ENCODE measurements at regions not wholly inside any gene's neighbourhood (a gene's known extent, or its start where the extent isn't known, plus 50 kb on each side); places are given as distances from the start of the nearest gene placed in this dataset.

DNA sequence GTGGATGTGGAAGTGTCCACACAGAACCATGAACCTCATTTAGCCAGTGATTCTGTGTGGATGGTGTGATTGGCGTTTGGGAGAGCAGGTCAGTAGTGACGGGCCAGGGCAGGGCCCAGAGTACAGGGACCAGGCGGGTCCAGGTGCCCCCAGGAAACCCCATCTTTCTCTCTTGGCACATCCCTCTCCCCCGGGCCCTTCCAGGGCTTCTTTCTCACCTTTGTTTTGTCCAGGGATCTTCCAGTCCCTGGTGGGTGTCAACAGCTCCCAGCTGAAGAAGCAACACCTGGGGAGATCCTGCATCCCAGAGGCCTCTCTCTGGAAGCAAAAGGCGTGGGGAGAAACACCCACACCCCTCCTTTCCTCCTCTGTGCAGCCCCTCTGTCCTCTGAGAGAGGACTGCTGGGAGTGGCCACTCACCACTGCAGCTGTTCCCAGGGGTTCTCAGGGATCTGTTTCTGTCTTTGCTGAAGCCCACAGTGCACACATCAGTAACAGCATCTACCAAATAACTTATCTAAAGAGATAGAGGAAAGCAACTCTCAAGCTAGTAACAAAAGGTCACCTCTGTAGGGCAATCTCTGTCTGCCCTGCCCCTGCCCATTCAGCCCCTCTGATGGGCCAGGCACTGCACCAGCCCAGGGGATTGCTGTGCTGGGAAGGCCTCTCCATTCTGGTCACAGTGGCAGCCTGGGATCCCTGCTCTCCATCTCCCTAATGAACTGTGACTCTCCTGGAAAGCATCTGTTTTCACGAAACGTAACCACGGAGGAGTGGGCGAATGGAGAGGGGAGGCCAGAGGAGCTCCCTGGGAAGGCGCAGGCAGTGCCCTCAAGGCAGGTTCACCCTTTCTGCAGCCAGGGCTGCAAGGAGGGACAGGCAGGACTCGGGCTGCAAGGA, 98.3 kb upstream of the ALDH1A3 start:
- no peak overlapping the region for H3K4me3 ChIP-seq (replicated peaks in 1 of 2; ENCODE audit: low read depth in 2 of 2, low read length in 2 of 2)
- DNase-seq (ENCODE audit: low read depth in 2 of 2), result no peak
- TF ChIP-seq, protein P1, sequence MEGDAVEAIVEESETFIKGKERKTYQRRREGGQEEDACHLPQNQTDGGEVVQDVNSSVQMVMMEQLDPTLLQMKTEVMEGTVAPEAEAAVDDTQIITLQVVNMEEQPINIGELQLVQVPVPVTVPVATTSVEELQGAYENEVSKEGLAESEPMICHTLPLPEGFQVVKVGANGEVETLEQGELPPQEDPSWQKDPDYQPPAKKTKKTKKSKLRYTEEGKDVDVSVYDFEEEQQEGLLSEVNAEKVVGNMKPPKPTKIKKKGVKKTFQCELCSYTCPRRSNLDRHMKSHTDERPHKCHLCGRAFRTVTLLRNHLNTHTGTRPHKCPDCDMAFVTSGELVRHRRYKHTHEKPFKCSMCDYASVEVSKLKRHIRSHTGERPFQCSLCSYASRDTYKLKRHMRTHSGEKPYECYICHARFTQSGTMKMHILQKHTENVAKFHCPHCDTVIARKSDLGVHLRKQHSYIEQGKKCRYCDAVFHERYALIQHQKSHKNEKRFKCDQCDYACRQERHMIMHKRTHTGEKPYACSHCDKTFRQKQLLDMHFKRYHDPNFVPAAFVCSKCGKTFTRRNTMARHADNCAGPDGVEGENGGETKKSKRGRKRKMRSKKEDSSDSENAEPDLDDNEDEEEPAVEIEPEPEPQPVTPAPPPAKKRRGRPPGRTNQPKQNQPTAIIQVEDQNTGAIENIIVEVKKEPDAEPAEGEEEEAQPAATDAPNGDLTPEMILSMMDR (IDR thresholded peaks at IDR 0.05; ENCODE audit: low read depth, low read length), result no peak

DNA sequence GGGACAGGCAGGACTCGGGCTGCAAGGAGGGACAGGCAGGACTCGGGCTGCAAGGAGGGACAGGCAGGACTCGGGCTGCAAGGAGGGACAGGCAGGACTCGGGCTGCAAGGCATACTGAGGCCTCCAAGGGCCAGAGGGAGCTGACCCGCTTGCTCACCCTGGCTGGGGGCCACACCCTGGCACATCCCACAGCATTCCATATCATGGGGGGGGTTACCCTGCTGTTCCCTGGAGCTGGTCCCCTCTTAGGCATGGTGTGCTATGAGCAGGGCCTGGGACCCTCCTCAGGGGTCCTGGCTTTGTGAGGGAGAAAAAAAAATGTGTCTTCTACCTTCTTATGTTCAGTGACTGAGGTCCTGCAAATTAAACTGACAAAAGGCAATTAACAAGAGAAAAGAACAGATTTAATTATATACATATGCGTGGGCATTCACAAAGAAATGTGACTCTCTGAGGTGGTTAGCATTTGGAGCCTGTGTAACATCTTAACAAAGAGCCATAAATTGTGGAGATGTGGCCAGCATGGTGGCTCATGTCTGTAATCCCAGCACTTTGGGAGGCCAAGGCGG, 97.6 kb upstream of the ALDH1A3 start:
- DNase-seq (ENCODE audit: low read depth in 2 of 2), result no peak
- TF ChIP-seq, protein P1 (IDR thresholded peaks at IDR 0.05; ENCODE audit: low read depth, low read length), result no peak
- no peak overlapping the region for H3K4me3 ChIP-seq (replicated peaks in 1 of 2; ENCODE audit: low read depth in 2 of 2, low read length in 2 of 2)

DNA sequence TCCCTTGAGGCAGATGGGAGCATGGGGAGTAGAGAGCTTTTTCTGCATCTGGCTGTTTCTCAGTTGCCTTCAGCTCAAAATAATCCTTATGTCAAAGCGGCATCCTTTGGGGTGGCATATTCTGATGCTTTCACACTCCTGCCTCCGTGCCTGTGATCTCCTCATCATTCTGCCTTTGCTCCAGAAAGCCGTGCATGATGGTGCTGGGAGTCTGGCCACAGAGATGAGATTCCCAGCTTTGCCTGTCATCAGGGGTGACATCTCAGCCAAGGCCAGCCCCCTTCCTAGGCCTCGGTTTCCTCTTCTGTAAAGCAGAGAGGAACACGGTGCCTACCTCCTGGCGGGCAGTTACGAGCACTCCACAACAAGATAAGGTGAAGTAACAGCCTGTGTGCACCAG, 96.3 kb upstream of the ALDH1A3 start:
- no peak for DNase-seq (ENCODE audit: low read depth in 2 of 2)
- TF ChIP-seq, protein P1 (IDR thresholded peaks at IDR 0.05; ENCODE audit: low read depth, low read length), result no peak
- no peak overlapping the region for H3K4me3 ChIP-seq (replicated peaks in 1 of 2; ENCODE audit: low read depth in 2 of 2, low read length in 2 of 2)

DNA sequence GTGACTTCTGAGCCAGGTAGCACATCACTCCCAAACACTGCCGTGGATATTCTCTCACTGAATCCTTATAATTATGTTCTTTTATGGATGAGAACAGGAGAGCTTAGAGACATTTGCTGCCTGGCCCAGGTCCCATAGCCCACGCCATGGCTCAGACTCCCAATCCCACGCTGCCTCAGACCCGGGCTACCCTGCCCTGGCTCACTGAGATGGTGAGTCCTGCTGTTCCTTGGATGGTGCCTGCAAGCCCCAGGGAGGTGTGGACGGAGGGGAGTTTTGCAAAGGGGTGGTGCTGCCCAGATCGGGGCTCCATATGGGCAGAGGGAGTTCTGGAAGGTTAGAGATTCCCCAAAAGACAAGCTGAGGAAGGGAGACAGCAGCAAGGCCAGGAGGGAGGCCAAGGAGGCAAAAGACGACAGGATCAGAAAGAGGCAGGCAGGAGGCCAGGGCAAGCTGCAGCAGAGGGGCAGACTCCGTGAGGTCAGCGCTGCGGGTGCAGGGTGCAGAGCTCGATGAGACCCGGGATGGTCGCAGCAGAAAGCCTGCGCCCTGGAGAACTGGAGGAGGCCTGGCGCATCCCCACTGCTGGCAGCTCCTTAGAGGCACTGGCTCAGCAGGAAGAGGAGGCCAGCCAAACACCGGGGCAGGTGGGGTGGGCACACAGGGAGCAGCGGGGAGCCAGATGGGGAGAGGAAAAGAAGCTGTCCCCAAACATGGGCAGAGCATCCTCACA, 95.7 kb upstream of the ALDH1A3 start:
- DNase-seq (ENCODE audit: low read depth in 2 of 2), result no peak
- TF ChIP-seq, protein P1 (IDR thresholded peaks at IDR 0.05; ENCODE audit: low read depth, low read length), result no peak

DNA sequence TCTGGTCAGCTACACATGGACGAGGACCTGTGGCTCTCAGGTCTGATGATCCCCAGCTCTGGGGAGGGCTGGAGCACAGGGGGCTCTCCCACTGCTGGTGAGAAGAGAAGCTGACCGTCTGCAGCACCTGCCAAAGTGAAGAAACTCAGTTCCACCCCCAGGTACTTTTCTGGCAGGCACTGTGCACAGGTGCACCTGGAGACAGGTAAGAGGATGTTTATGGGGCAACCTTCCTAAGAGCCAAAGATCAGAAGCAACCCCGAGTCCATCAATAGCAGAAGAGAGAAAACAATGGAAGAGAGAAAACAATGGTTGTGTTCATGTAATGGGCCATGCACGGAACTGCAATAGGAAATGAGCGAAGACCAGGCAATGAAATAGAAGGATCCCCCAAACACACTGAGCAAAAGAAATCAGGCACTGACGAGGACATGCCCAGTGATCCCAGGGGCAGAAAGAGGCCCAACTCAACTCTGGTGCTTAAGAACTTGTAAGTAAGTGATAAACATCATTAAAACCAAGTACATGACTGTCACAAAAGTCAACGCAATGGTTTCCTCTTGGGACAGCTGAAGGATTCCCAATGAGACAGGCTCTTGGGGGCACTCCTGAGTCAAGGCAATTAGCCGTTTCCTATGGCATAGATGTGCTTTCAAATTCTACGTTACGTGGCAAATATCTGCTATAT, 95.0 kb upstream of the ALDH1A3 start:
- H3K4me3 ChIP-seq (replicated peaks in 1 of 2; ENCODE audit: low read depth in 2 of 2, low read length in 2 of 2), result no peak overlapping the region
- TF ChIP-seq, protein P1 (IDR thresholded peaks at IDR 0.05; ENCODE audit: low read depth, low read length), result no peak
- DNase-seq (ENCODE audit: low read depth in 2 of 2), result no peak

More for the DNA sequence above, 95.7 kb upstream of the ALDH1A3 start:
- no peak overlapping the region for H3K4me3 ChIP-seq (replicated peaks in 1 of 2; ENCODE audit: low read depth in 2 of 2, low read length in 2 of 2)
